B cell (primary cell): ENCODE measurements at regions not wholly inside any gene's neighbourhood (a gene's known extent, or its start where the extent isn't known, plus 50 kb on each side); places are given as distances from the start of the nearest gene placed in this dataset.

ENCODE experiments used
- ATAC-seq: fragments of 200-7000 bp; cut with Tn5 transposase; one replicate; pipeline ENCODE4 v1.10.0; 2021; ENCODE audit warnings: low read depth, mild to moderate bottlenecking, moderate number of reproducible peaks, moderate library complexity
- CTCF ChIA-PET: fragments of 350-600 bp; sonication (Branson Sonifier 250); formaldehyde crosslinking; loops from one replicate; lab custom pipeline; 2021; ENCODE audit warnings: antibody characterized with exemption, inconsistent platforms; lab: Charles Lee
- POLR2A ChIA-PET: fragments of 350-600 bp; sonication (Branson Sonifier 250); formaldehyde crosslinking; loops from one replicate; lab custom pipeline; 2021; ENCODE audit warnings: antibody characterized with exemption; lab: Charles Lee
- DNase-seq: peaks from one replicate; pipeline ENCODE4 v3.0.0; 2013
- H2AFZ ChIP-seq: 2 replicates; pipeline ENCODE4 v1.6.1; 2012; ENCODE audit warnings: mild to moderate bottlenecking, low read depth, low read length; ENCODE audit not compliant: insufficient read depth, poor library complexity, severe bottlenecking
- H3K27ac ChIP-seq, 2 donors: 1 replicate in 1 of 2; 2 replicates in 1 of 2; pipeline ENCODE4 v1.5.1; 2012 to 2013; ENCODE audit warnings: low read length in 2 of 2, mild to moderate bottlenecking in 2 of 2, moderate library complexity in 1 of 2
- H3K27me3 ChIP-seq, 4 experiments: fragments of 200-600 bp in 1 of 4; sonication (generic) in 1 of 4; replicated peaks in 1 of 4; 1 replicate in 2 of 4; 2 replicates in 2 of 4; pipeline versions ENCODE4 v1.6.1 to v1.7.0; 2013 to 2016; ENCODE audit warnings: low read length in 3 of 4, mild to moderate bottlenecking in 2 of 4, mixed read lengths in 1 of 4, moderate library complexity in 1 of 4; ENCODE audit not compliant: insufficient read depth in 4 of 4, control insufficient read depth in 3 of 4; ENCODE audit errors: control extremely low read depth in 1 of 4
- H3K36me3 ChIP-seq, 2 experiments: replicated peaks in 1 of 2; 1 replicate in 1 of 2; 2 replicates in 1 of 2; pipeline versions ENCODE4 v1.6.1 to v1.7.1; 2013; ENCODE audit warnings: low read length in 1 of 2; ENCODE audit not compliant: insufficient read depth in 2 of 2, control insufficient read depth in 1 of 2; ENCODE audit errors: control extremely low read depth in 1 of 2, extremely low read depth in 1 of 2
- H3K4me1 ChIP-seq, 2 donors: fragments of 200-600 bp in 1 of 2; sonication (generic) in 1 of 2; 1 replicate in 1 of 2; 2 replicates in 1 of 2; pipeline versions ENCODE4 v1.5.1 to v1.6.1; 2013 to 2017; ENCODE audit warnings: low read length in 2 of 2; ENCODE audit not compliant: control insufficient read depth in 2 of 2, insufficient read depth in 2 of 2
- H3K4me2 ChIP-seq: replicated peaks from 2 replicates; pipeline ENCODE3; 2012; ENCODE audit warnings: mild to moderate bottlenecking, low read depth, low read length; ENCODE audit not compliant: poor library complexity, severe bottlenecking
- H3K4me3 ChIP-seq, 5 experiments: fragments of 200-600 bp in 1 of 5; sonication (generic) in 1 of 5; 1 replicate in 3 of 5; 2 replicates in 2 of 5; pipeline versions ENCODE4 v1.5.1 to v1.7.0; 2011 to 2016; ENCODE audit warnings: low read length in 4 of 5, mild to moderate bottlenecking in 4 of 5, low read depth in 2 of 5, control low read depth in 1 of 5, moderate library complexity in 1 of 5; ENCODE audit not compliant: insufficient read depth in 1 of 5; ENCODE audit errors: control extremely low read depth in 1 of 5, extremely low read depth in 1 of 5
- H3K79me2 ChIP-seq: fragments of 200-600 bp; sonication (generic); one replicate; pipeline ENCODE4 v1.6.0; 2016; ENCODE audit warnings: low read length; ENCODE audit not compliant: control insufficient read depth, insufficient read depth
- H3K9ac ChIP-seq: fragments of 200-600 bp; sonication (generic); 2 replicates; pipeline ENCODE4 v1.6.1; 2017; ENCODE audit warnings: mild to moderate bottlenecking, low read length, moderate library complexity
- H3K9me3 ChIP-seq, 3 donors: one replicate each; pipeline versions ENCODE4 v1.6.1 to v1.7.1; 2013; ENCODE audit warnings: low read length in 2 of 3; ENCODE audit not compliant: control insufficient read depth in 2 of 3, insufficient read depth in 1 of 3; ENCODE audit errors: control extremely low read depth in 1 of 3
- H4K20me1 ChIP-seq: 2 replicates; pipeline ENCODE4 v1.6.0; 2012; ENCODE audit warnings: mild to moderate bottlenecking, low read length; ENCODE audit not compliant: insufficient read depth, control insufficient read depth, poor library complexity, severe bottlenecking
- H3K27ac Mint-ChIP-seq: one replicate; pipeline ENCODE4 v1.8.0; 2021; ENCODE audit warnings: mixed read lengths
- H3K27me3 Mint-ChIP-seq: one replicate; pipeline ENCODE4 v1.8.0; 2021; ENCODE audit warnings: mixed read lengths
- H3K4me1 Mint-ChIP-seq: one replicate; pipeline ENCODE4 v1.8.0; 2021; ENCODE audit warnings: mixed read lengths
- H3K4me3 Mint-ChIP-seq: one replicate; pipeline ENCODE4 v1.8.0; 2021; ENCODE audit warnings: mixed read lengths
- H3K9me3 Mint-ChIP-seq: one replicate; pipeline ENCODE4 v1.8.0; 2022; ENCODE audit warnings: mixed read lengths; ENCODE audit not compliant: insufficient read depth
- CTCF ChIP-seq: fragments of 200-600 bp; IDR thresholded peaks from one replicate; pipeline ENCODE4 v1.8.0; 2022; ENCODE audit warnings: antibody characterized with exemption, mild to moderate bottlenecking
- EZH2 ChIP-seq: IDR thresholded peaks from 2 replicates; pipeline ENCODE4 v1.6.1; 2012; ENCODE audit warnings: borderline replicate concordance, low read depth, mild to moderate bottlenecking, moderate library complexity, low read length; ENCODE audit not compliant: insufficient read depth, poor library complexity, severe bottlenecking
- WGBS: methylation state at CpG from one replicate; pipeline ENCODE4 v1.1.5; 2013; ENCODE audit warnings: missing lambda C conversion rate; ENCODE audit not compliant: insufficient coverage; 5-methylcytosine and 5-hydroxymethylcytosine counted together
- intact Hi-C: fragments of 100-400 bp; cut with micrococcal nuclease; formaldehyde crosslinking; loops from one replicate; pipeline ENCODE4 v1.10.0; 2022

- Mint-ChIP-seq H3K4me1 (no peaks in the 10 kb centered on the region), H3K27ac (no peak overlapping the region), H3K9me3 (peaks cover 6% of the 10 kb centered on the region), H3K27me3 (no peaks in the 10 kb centered on the region), H3K4me3 (no peak overlapping the region)
- Histone ChIP-seq H3K27me3 (no peaks in the 10 kb centered on the region), H4K20me1 (no peaks in the 10 kb centered on the region), H2AFZ (no peak overlapping the region), H3K79me2 (no peaks in the 10 kb centered on the region), H3K4me2 (no peak overlapping the region), H3K27ac (no peak overlapping the region), H3K4me3 (no peak overlapping the region), H3K36me3 (no peaks in the 10 kb centered on the region), H3K4me1 (no peaks in the 10 kb centered on the region), H3K9me3 (peaks cover 0 to 3% (median 0%) of the 10 kb centered on the region in 3 donors), H3K9ac (no peak overlapping the region)
- POLR2A ChIA-PET, result no interaction called here
- ATAC-seq (no peak), DNase-seq (no peak)
- TF ChIP-seq EZH2, result no peak
- no peak for TF ChIP-seq CTCF
- intact Hi-C loops, result no loop called here
- whole genome bisulfite sequencing, result 86% methylated on average over 2 of the region's 2 CpGs
- CTCF ChIA-PET, result no interaction called here
Measured at GRCh38 chr7:42575171-42575570, 336.7 kb downstream of the C7orf25 start.

- TF ChIP-seq CTCF (no peak), EZH2 (no peak)
- Mint-ChIP-seq H3K27ac (no peak overlapping the region), H3K27me3 (no peaks in the 10 kb centered on the region), H3K4me1 (no peaks in the 10 kb centered on the region), H3K9me3 (peaks cover 3% of the 10 kb centered on the region), H3K4me3 (no peak overlapping the region)
- Histone ChIP-seq H3K4me1 (no peaks in the 10 kb centered on the region), H2AFZ (no peak overlapping the region), H3K9me3 (peaks cover 0 to 3% (median 0%) of the 10 kb centered on the region in 3 donors), H4K20me1 (no peaks in the 10 kb centered on the region), H3K27me3 (no peaks in the 10 kb centered on the region), H3K79me2 (no peaks in the 10 kb centered on the region), H3K9ac (no peak overlapping the region), H3K27ac (no peak overlapping the region), H3K36me3 (no peaks in the 10 kb centered on the region), H3K4me2 (no peak overlapping the region), H3K4me3 (no peak overlapping the region)
- 80% methylated on average over 2 of the region's 3 CpGs for WGBS
- DNase-seq, result no peak
- CTCF ChIA-PET, result no interaction called here
- POLR2A ChIA-PET, result no interaction called here
- ATAC-seq, result no peak
- intact Hi-C loops, result no loop called here
Measured at GRCh38 chr7:42574685-42575084, 337.2 kb downstream of the C7orf25 start.
